Endothelial cell of umbilical vein (primary cell): ENCODE measurements at regions not wholly inside any gene's neighbourhood (a gene's known extent, or its start where the extent isn't known, plus 50 kb on each side); places are given as distances from the start of the nearest gene placed in this dataset.

Experiments used
- BruUV-seq: library from RNA; stranded (reverse); fragments of 400-500 nt; replicated peaks from 2 replicates; lab custom pipeline; 2021; lab: Mats Ljungman, UMichigan
- CTCF ChIA-PET: fragments of 300-600, 350-600 bp; sonication (Branson Sonifier 250); formaldehyde crosslinking; loops from one replicate; lab custom pipeline; 2021; ENCODE audit warnings: antibody characterized with exemption, inconsistent platforms; lab: Charles Lee
- POLR2A ChIA-PET: fragments of 300-600, 350-600 bp; sonication (Branson Sonifier 250); formaldehyde crosslinking; loops from one replicate; lab custom pipeline; 2021; ENCODE audit warnings: antibody characterized with exemption, inconsistent platforms; lab: Charles Lee
- DNase-seq: peaks from one replicate; pipeline ENCODE4 v3.0.0-alpha.2; 2011; ENCODE audit warnings: low read depth, low spot score
- FAIRE-seq: peaks from 2 replicates; lab custom pipeline; 2011; peaks lifted over from hg19 to GRCh38; lab: Jason Lieb, UNC
- H2AFZ ChIP-seq: 2 replicates; pipeline ENCODE4 v1.6.0; 2012; ENCODE audit warnings: low read depth, low read length, control low read depth, inconsistent platforms
- H3K27ac ChIP-seq: 2 replicates; pipeline ENCODE4 v1.5.1; 2011; ENCODE audit warnings: low read depth, mild to moderate bottlenecking, control low read depth, low read length, moderate library complexity; ENCODE audit not compliant: insufficient read depth
- H3K27me3 ChIP-seq, 2 experiments: 2 replicates each; pipeline versions ENCODE4 v1.6.0 to v1.6.1; 2011; ENCODE audit warnings: low read length in 2 of 2, mixed read lengths in 1 of 2; ENCODE audit not compliant: control insufficient read depth in 2 of 2, insufficient read depth in 2 of 2
- H3K36me3 ChIP-seq, 2 experiments: 2 replicates in 1 of 2; 3 replicates in 1 of 2; pipeline ENCODE4 v1.5.1; 2011; ENCODE audit warnings: low read length in 2 of 2, mild to moderate bottlenecking in 1 of 2, moderate library complexity in 1 of 2; ENCODE audit not compliant: control insufficient read depth in 2 of 2, insufficient read depth in 2 of 2; ENCODE audit errors: extremely low read depth in 1 of 2
- H3K4me1 ChIP-seq: 3 replicates; pipeline ENCODE4 v1.5.1; 2011; ENCODE audit warnings: mild to moderate bottlenecking, low read length; ENCODE audit not compliant: control insufficient read depth, insufficient read depth; ENCODE audit errors: extremely low read depth
- H3K4me2 ChIP-seq: 2 replicates; pipeline ENCODE4 v1.6.1; 2011; ENCODE audit warnings: low read length, control low read depth, mixed read lengths; ENCODE audit not compliant: insufficient read depth
- H3K4me3 ChIP-seq, 3 experiments: fragments of 200-600 bp in 1 of 3; sonication (generic), shearing (Covaris generic) in 1 of 3; replicated peaks in 1 of 3; 2 replicates each; pipeline ENCODE4 v1.5.1; 2011 to 2016; ENCODE audit warnings: control low read depth in 3 of 3, low read length in 3 of 3, mild to moderate bottlenecking in 2 of 3, inconsistent platforms in 1 of 3, low read depth in 1 of 3, moderate library complexity in 1 of 3; ENCODE audit not compliant: insufficient read depth in 1 of 3
- H3K79me2 ChIP-seq: 2 replicates; pipeline ENCODE4 v1.6.0; 2012; ENCODE audit warnings: low read length, inconsistent platforms; ENCODE audit not compliant: control insufficient read depth, insufficient read depth
- H3K9ac ChIP-seq: replicated peaks from 2 replicates; pipeline ENCODE3; 2011; ENCODE audit warnings: low read length, control low read depth; ENCODE audit not compliant: insufficient read depth; ENCODE audit errors: extremely low read depth
- H3K9me1 ChIP-seq: replicated peaks from 3 replicates; pipeline ENCODE4 v1.6.0; 2011; ENCODE audit warnings: mild to moderate bottlenecking, low read length; ENCODE audit not compliant: control insufficient read depth, insufficient read depth; ENCODE audit errors: extremely low read depth
- H3K9me3 ChIP-seq: replicated peaks from 2 replicates; pipeline ENCODE4 v1.5.1; 2012; ENCODE audit warnings: low read length, inconsistent platforms; ENCODE audit not compliant: control insufficient read depth, insufficient read depth
- H4K20me1 ChIP-seq: replicated peaks from 2 replicates; pipeline ENCODE3; 2011; ENCODE audit warnings: mild to moderate bottlenecking, low read length; ENCODE audit not compliant: control insufficient read depth, insufficient read depth; ENCODE audit errors: extremely low read depth
- EZH2 ChIP-seq: IDR thresholded peaks from 2 replicates; pipeline ENCODE4 v1.6.1; 2012; ENCODE audit warnings: borderline replicate concordance, low read depth, mild to moderate bottlenecking, moderate library complexity, low read length, inconsistent platforms; ENCODE audit not compliant: severe bottlenecking
- FOS ChIP-seq: IDR thresholded peaks from 2 replicates; pipeline ENCODE4 v1.6.1; 2011; ENCODE audit warnings: mild to moderate bottlenecking, low read length, moderate library complexity, borderline replicate concordance; ENCODE audit not compliant: insufficient read depth
- GATA2 ChIP-seq: IDR thresholded peaks from 2 replicates; pipeline ENCODE4 v1.7.0; 2011; ENCODE audit warnings: low read depth, mild to moderate bottlenecking, moderate library complexity, mixed read lengths, low read length; ENCODE audit not compliant: insufficient read length, insufficient read depth
- JUN ChIP-seq: IDR thresholded peaks from 2 replicates; pipeline ENCODE4 v1.6.1; 2011; ENCODE audit warnings: borderline replicate concordance, low read depth; ENCODE audit not compliant: insufficient read length, insufficient read depth
- MYC ChIP-seq: IDR thresholded peaks from one replicate; pipeline ENCODE4 v1.6.1; 2011; ENCODE audit warnings: mild to moderate bottlenecking, low read depth, low read length
- POLR2A ChIP-seq: IDR thresholded peaks from 2 replicates; pipeline ENCODE4 v1.6.1; 2012; ENCODE audit warnings: low read depth, mild to moderate bottlenecking, control low read depth, low read length
- POLR2AphosphoS5 ChIP-seq: IDR thresholded peaks from 2 replicates; pipeline ENCODE4 v1.6.1; 2012; ENCODE audit warnings: low read depth, mild to moderate bottlenecking, control low read depth, low read length, moderate library complexity; ENCODE audit not compliant: insufficient read depth
- dilution Hi-C: fragments of 300-500 bp; cut with MboI; formaldehyde crosslinking; loops from one replicate; pipeline ENCODE4 v1.15.0; 2019; ENCODE audit warnings: low sequenced_read_pairs; ENCODE audit not compliant: extremely low pct_ligation_motif_present
- intact Hi-C: fragments of 100-400 bp; cut with micrococcal nuclease; formaldehyde crosslinking; loops from one replicate; pipeline ENCODE4 v1.10.0; 2022
- TF ChIP-seq, protein P1 (sequence below), 2 donors: IDR thresholded peaks; 1 replicate in 1 of 2; 2 replicates in 1 of 2; pipeline ENCODE4 v1.5.1; 2011; ENCODE audit warnings: low read length in 2 of 2, mild to moderate bottlenecking in 2 of 2, moderate library complexity in 2 of 2, control low read depth in 1 of 2, inconsistent platforms in 1 of 2, low read depth in 1 of 2; ENCODE audit not compliant: insufficient read depth in 1 of 2; ENCODE audit errors: extremely low read depth in 1 of 2
- TF ChIP-seq, protein P2 (sequence below): IDR thresholded peaks from 2 replicates; pipeline ENCODE4 v1.6.1; 2011; ENCODE audit not compliant: insufficient read depth, insufficient read length

DNA sequence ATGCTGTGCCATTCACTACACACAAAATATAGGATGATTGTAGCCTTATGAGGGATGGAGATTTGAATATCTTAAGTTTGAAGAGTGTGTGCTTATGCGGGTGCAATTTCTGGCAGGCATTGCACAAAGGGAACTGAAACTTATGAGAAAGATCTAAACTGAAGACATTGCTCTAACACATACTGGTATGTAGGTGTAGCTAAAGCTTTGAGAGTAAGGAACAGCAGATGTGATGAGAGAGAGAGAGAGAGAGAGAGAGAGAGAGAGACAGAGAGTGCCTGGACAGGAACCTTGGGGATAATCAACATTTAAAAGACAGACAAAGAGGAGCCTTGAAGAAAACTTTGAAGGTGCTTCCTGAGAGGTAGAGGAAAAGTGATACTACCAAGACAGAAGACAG lies 379.7 kb downstream of the SPRY1 start:
- no peaks in the 10 kb centered on the region for H4K20me1 ChIP-seq
- no peaks in the 10 kb centered on the region for H3K9me1 ChIP-seq
- no peak overlapping the region for H3K9ac ChIP-seq
- ChIA-PET CTCF (no interaction called here), POLR2A (no interaction called here)
- no peaks in the 10 kb centered on the region for H3K9me3 ChIP-seq
- H3K27ac ChIP-seq, result no peak overlapping the region
- no peak overlapping the region for H2AFZ ChIP-seq
- no peak for TF ChIP-seq POLR2A
- TF ChIP-seq, protein P1, sequence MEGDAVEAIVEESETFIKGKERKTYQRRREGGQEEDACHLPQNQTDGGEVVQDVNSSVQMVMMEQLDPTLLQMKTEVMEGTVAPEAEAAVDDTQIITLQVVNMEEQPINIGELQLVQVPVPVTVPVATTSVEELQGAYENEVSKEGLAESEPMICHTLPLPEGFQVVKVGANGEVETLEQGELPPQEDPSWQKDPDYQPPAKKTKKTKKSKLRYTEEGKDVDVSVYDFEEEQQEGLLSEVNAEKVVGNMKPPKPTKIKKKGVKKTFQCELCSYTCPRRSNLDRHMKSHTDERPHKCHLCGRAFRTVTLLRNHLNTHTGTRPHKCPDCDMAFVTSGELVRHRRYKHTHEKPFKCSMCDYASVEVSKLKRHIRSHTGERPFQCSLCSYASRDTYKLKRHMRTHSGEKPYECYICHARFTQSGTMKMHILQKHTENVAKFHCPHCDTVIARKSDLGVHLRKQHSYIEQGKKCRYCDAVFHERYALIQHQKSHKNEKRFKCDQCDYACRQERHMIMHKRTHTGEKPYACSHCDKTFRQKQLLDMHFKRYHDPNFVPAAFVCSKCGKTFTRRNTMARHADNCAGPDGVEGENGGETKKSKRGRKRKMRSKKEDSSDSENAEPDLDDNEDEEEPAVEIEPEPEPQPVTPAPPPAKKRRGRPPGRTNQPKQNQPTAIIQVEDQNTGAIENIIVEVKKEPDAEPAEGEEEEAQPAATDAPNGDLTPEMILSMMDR (IDR thresholded peaks at IDR 0.05; ENCODE audit: extremely low read depth in 1 of 2, insufficient read depth in 1 of 2, low read depth in 1 of 2, low read length in 2 of 2), result no peak
- TF ChIP-seq EZH2, result no peak
- no peak for TF ChIP-seq MYC
- TF ChIP-seq, protein P2, sequence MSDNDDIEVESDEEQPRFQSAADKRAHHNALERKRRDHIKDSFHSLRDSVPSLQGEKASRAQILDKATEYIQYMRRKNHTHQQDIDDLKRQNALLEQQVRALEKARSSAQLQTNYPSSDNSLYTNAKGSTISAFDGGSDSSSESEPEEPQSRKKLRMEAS, result no peak
- TF ChIP-seq GATA2, result no peak
- TF ChIP-seq POLR2AphosphoS5, result no peak
- TF ChIP-seq FOS, result no peak
- TF ChIP-seq JUN, result no peak
- FAIRE-seq, result no peak
- intact Hi-C loops, result loop anchor here (10.0 kb wide), 1 partner anchor 651 kb away; no protein-coding TSS in a partner anchor
- H3K4me1 ChIP-seq, result peaks cover 11% of the 10 kb centered on the region
- dilution Hi-C loops, result no loop called here
- H3K4me3 ChIP-seq, result no peak overlapping the region
- DNase-seq, result no peak
- H3K79me2 ChIP-seq, result no peaks in the 10 kb centered on the region
- no peaks in the 10 kb centered on the region for H3K36me3 ChIP-seq
- no peaks in the 10 kb centered on the region for H3K27me3 ChIP-seq
- no peak overlapping the region for H3K4me2 ChIP-seq
- no TSS peak for BruUV-seq
